OCI-LY3 (cell line): ENCODE measurements at regions not wholly inside any gene's neighbourhood (a gene's known extent, or its start where the extent isn't known, plus 50 kb on each side); places are given as distances from the start of the nearest gene placed in this dataset.

ENCODE experiments used
- H2AFZ ChIP-seq: fragments of 200-600, 300-600 bp; shearing (Covaris generic); 2 replicates; pipeline ENCODE4 v1.6.0; 2014; ENCODE audit warnings: antibody characterized with exemption, low read depth, low read length
- H3K27ac ChIP-seq: fragments of 200-600, 300-600 bp; sonication (generic); 2 replicates; pipeline ENCODE4 v1.5.1; 2014; ENCODE audit warnings: mild to moderate bottlenecking, low read length, moderate library complexity, mixed read lengths
- H3K27me3 ChIP-seq: fragments of 200-600, 300-600 bp; sonication (generic); 2 replicates; pipeline ENCODE4 v1.6.1; 2014; ENCODE audit warnings: low read depth, low read length, mixed read lengths
- H3K36me3 ChIP-seq: fragments of 200-600, 300-600 bp; sonication (generic); replicated peaks from 2 replicates; pipeline ENCODE3; 2014; ENCODE audit warnings: low read depth, low read length, mixed read lengths
- H3K4me1 ChIP-seq: fragments of 300-600, 200-600 bp; sonication (generic); 2 replicates; pipeline ENCODE4 v1.6.1; 2014; ENCODE audit warnings: low read length, mixed read lengths
- H3K4me2 ChIP-seq: fragments of 200-600, 300-600 bp; sonication (generic); 2 replicates; pipeline ENCODE4 v1.6.1; 2014; ENCODE audit warnings: low read length, mixed read lengths
- H3K4me3 ChIP-seq: fragments of 300-600, 200-600 bp; sonication (generic); 2 replicates; pipeline ENCODE4 v1.5.1; 2014; ENCODE audit warnings: antibody characterized with exemption, mild to moderate bottlenecking, low read length, moderate library complexity
- H3K79me2 ChIP-seq: fragments of 300-600, 200-600 bp; shearing (Covaris generic); 2 replicates; pipeline ENCODE4 v1.6.1; 2014; ENCODE audit warnings: mild to moderate bottlenecking, low read length, mixed read lengths
- H3K9ac ChIP-seq: fragments of 300-600, 200-600 bp; shearing (Covaris generic); 2 replicates; pipeline ENCODE4 v1.6.0; 2014; ENCODE audit warnings: mild to moderate bottlenecking, low read length, moderate library complexity
- H3K9me3 ChIP-seq: fragments of 200-600, 300-600 bp; shearing (Covaris generic); 2 replicates; pipeline ENCODE4 v1.6.1; 2014; ENCODE audit warnings: low read length, mixed read lengths; ENCODE audit not compliant: insufficient read depth
- H4K20me1 ChIP-seq: fragments of 200-600, 300-600 bp; sonication (generic); 2 replicates; pipeline ENCODE4 v1.6.1; 2016; ENCODE audit warnings: low read length, mixed read lengths; ENCODE audit not compliant: insufficient read depth
- EZH2phosphoT487 ChIP-seq: fragments of 200-600 bp; shearing (Covaris generic); IDR thresholded peaks from 2 replicates; pipeline ENCODE4 v1.6.1; 2018; ENCODE audit warnings: antibody characterized with exemption, mixed run types, low read depth
- TF ChIP-seq, protein P1 (sequence below): fragments of 200-600, 300-600 bp; sonication (generic); IDR thresholded peaks from 2 replicates; pipeline ENCODE4 v1.5.1; 2014; ENCODE audit warnings: antibody characterized with exemption, low read length, low read depth

DNA sequence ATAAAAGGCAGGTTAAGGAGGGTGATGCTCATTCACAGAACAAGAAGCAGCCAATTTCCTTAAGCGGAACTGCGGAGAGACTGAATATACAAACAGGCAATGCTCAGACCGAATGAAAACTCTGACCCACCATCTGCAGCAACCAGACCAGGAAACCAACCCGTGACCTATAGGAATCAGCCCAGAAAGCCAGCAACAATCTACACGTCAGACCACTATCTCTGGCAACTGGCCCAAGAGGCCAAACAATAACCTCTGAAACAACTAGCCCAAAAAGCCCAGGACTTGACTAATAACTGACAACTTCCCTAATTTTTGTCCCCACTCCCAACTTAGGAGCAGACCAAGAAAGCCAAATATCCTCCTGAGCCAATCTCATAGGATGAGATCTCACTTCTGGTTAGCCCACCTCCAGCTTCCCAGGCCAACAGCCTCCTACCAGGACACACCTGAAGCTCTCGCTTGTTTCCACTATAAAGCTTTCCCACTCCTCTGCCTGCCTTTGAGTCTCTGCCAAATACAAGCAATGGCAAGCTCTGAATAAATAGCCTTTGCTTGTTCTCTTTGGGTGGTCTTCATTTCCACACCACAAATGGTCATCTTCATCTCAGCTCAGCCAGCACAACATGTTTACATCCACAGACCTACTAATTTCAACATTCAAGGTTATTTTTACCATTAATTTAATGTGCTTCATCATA, 168.5 kb downstream of the HSD17B3 start:
- no peaks in the 10 kb centered on the region for H3K27me3 ChIP-seq
- H4K20me1 ChIP-seq: no peaks in the 10 kb centered on the region
- H3K27ac ChIP-seq: no peak overlapping the region
- no peaks in the 10 kb centered on the region for H3K36me3 ChIP-seq
- no peak overlapping the region for H3K4me3 ChIP-seq
- no peak overlapping the region for H3K4me2 ChIP-seq
- no peaks in the 10 kb centered on the region for H3K79me2 ChIP-seq
- no peaks in the 10 kb centered on the region for H3K9me3 ChIP-seq
- H3K9ac ChIP-seq: no peak overlapping the region
- no peak for TF ChIP-seq EZH2phosphoT487
- TF ChIP-seq, protein P1, sequence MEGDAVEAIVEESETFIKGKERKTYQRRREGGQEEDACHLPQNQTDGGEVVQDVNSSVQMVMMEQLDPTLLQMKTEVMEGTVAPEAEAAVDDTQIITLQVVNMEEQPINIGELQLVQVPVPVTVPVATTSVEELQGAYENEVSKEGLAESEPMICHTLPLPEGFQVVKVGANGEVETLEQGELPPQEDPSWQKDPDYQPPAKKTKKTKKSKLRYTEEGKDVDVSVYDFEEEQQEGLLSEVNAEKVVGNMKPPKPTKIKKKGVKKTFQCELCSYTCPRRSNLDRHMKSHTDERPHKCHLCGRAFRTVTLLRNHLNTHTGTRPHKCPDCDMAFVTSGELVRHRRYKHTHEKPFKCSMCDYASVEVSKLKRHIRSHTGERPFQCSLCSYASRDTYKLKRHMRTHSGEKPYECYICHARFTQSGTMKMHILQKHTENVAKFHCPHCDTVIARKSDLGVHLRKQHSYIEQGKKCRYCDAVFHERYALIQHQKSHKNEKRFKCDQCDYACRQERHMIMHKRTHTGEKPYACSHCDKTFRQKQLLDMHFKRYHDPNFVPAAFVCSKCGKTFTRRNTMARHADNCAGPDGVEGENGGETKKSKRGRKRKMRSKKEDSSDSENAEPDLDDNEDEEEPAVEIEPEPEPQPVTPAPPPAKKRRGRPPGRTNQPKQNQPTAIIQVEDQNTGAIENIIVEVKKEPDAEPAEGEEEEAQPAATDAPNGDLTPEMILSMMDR: no peak
- H2AFZ ChIP-seq: no peak overlapping the region
- H3K4me1 ChIP-seq: peaks cover 19% of the 10 kb centered on the region

DNA sequence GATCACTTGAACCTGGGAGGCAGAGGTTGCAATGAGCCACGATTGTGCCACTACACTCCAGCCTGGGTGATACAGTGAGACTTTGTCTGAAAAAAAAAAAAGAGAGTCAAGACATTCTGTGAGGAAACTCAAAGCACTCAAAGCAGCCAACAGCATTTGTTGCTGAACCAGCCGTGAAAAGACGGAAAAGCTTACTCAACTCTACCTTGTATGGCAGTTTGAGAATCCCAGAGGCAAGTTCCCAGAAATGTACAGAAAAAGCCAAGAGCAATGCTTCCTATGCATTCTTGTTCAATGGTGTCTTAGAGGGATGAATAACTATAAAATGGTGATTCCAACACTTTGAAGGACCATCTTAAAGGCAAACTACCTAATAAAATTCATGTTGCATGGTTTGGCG, 170.2 kb downstream of the HSD17B3 start:
- TF ChIP-seq EZH2phosphoT487: no peak
- TF ChIP-seq, protein P1: no peak
- H3K27me3 ChIP-seq: no peaks in the 10 kb centered on the region
- no peak overlapping the region for H3K27ac ChIP-seq
- H2AFZ ChIP-seq: no peak overlapping the region
- no peak overlapping the region for H3K4me2 ChIP-seq
- no peak overlapping the region for H3K4me3 ChIP-seq
- no peaks in the 10 kb centered on the region for H3K36me3 ChIP-seq
- peaks cover 11% of the 10 kb centered on the region for H3K4me1 ChIP-seq
- H3K9me3 ChIP-seq: no peaks in the 10 kb centered on the region
- H4K20me1 ChIP-seq: no peaks in the 10 kb centered on the region
- no peaks in the 10 kb centered on the region for H3K79me2 ChIP-seq
- no peak overlapping the region for H3K9ac ChIP-seq

DNA sequence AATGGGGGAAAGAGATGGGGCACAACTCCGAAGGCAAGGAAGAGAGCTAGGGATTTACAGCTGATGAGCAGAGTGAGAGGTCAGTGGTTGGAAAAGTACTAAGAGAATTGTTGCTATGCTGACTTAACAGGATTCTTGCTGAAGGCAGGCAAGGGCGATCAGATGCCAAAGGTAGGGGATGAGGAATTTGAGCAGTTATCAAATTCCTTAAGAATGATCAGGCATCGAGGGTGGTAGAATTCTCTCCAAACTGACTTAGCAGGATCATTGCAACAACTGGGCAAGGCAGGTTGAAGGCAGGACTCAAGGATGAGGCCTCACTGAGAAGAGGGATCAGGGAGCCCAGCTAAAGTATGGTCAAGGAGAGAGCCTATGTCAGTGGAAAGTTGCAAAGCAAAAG, 171.0 kb downstream of the HSD17B3 start:
- Histone ChIP-seq H3K9ac (no peak overlapping the region), H3K4me3 (no peak overlapping the region), H3K36me3 (no peaks in the 10 kb centered on the region), H3K4me1 (peaks cover 8% of the 10 kb centered on the region), H3K79me2 (no peaks in the 10 kb centered on the region), H3K27ac (no peak overlapping the region), H4K20me1 (no peaks in the 10 kb centered on the region), H3K27me3 (no peaks in the 10 kb centered on the region), H2AFZ (no peak overlapping the region), H3K4me2 (no peak overlapping the region), H3K9me3 (no peaks in the 10 kb centered on the region)
- TF ChIP-seq, protein P1: no peak
- no peak for TF ChIP-seq EZH2phosphoT487

DNA sequence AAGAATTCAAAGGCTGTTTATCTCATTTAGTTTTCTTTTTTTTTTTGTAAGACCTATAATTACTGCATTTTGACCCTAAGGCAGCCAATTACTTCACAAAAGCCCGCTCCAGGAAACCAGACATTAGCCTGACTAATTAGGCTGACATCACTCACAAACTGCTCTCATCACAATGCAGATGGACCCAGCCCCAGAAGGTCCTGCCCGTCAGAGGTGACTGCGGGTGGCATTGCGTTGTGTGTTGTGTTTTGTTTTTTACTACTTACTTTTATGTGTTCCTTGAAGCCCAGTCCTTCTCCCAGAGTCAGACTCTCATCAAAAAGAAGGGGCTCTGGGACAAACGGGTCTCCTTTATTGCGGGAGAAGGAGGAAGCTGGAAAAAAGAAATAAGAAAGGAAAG, 172.2 kb downstream of the HSD17B3 start:
- H3K4me1 ChIP-seq: no peaks in the 10 kb centered on the region
- H4K20me1 ChIP-seq: no peaks in the 10 kb centered on the region
- H3K4me3 ChIP-seq: no peak overlapping the region
- TF ChIP-seq, protein P1: no peak
- no peak for TF ChIP-seq EZH2phosphoT487
- no peak overlapping the region for H3K9ac ChIP-seq
- H3K9me3 ChIP-seq: no peaks in the 10 kb centered on the region
- H3K4me2 ChIP-seq: no peak overlapping the region
- no peaks in the 10 kb centered on the region for H3K36me3 ChIP-seq
- no peak overlapping the region for H3K27ac ChIP-seq
- H3K79me2 ChIP-seq: no peaks in the 10 kb centered on the region
- H2AFZ ChIP-seq: no peak overlapping the region
- no peaks in the 10 kb centered on the region for H3K27me3 ChIP-seq
